Peyer's patch (tissue), 4 donors: ENCODE measurements at regions not wholly inside any gene's neighbourhood (a gene's known extent, or its start where the extent isn't known, plus 50 kb on each side); places are given as distances from the start of the nearest gene placed in this dataset.

Experiments used
- DNase-seq, 3 donors: peaks; one replicate each; pipeline ENCODE4 v3.0.0-alpha.2; 2017 to 2019
- H3K27ac ChIP-seq, 4 donors: fragments of 200-600 bp; sonication (generic); one replicate each; pipeline ENCODE4 v1.5.1; 2016 to 2019
- H3K27me3 ChIP-seq, 2 donors: fragments of 200-600 bp; sonication (generic); one replicate each; pipeline ENCODE4 v1.5.1; 2019
- H3K36me3 ChIP-seq, 3 donors: fragments of 200-600 bp; sonication (generic); one replicate each; pipeline ENCODE4 v1.5.1; 2016 to 2019
- H3K4me1 ChIP-seq, 4 donors: fragments of 200-600 bp; sonication (generic); one replicate each; pipeline ENCODE4 v1.5.1; 2016 to 2019
- H3K4me3 ChIP-seq, 4 donors: fragments of 200-600 bp; sonication (generic); 1 replicate in 3 of 4; 2 replicates in 1 of 4; pipeline ENCODE4 v1.5.1; 2016 to 2019; ENCODE audit warnings: mild to moderate bottlenecking in 1 of 4
- H3K9me3 ChIP-seq, 4 donors: fragments of 200-600 bp; sonication (generic); one replicate each; pipeline ENCODE4 v1.5.1; 2016 to 2019; ENCODE audit warnings: mild to moderate bottlenecking in 1 of 4
- POLR2A ChIP-seq, 2 donors: fragments of 450-650 bp; IDR thresholded peaks; one replicate each; pipeline ENCODE4 v1.5.1; 2017; ENCODE audit warnings: antibody characterized with exemption in 2 of 2, mild to moderate bottlenecking in 2 of 2, moderate library complexity in 2 of 2
- TF ChIP-seq, protein P1 (sequence below), 6 experiments: fragments of 450-650 bp in 4 of 6; fragments of 200-600 bp in 2 of 6; sonication (generic) in 1 of 6; IDR thresholded peaks; one replicate each; pipeline ENCODE4 v1.5.1; 2017 to 2019; ENCODE audit warnings: antibody characterized with exemption in 6 of 6, mild to moderate bottlenecking in 3 of 6, moderate library complexity in 1 of 6

DNA sequence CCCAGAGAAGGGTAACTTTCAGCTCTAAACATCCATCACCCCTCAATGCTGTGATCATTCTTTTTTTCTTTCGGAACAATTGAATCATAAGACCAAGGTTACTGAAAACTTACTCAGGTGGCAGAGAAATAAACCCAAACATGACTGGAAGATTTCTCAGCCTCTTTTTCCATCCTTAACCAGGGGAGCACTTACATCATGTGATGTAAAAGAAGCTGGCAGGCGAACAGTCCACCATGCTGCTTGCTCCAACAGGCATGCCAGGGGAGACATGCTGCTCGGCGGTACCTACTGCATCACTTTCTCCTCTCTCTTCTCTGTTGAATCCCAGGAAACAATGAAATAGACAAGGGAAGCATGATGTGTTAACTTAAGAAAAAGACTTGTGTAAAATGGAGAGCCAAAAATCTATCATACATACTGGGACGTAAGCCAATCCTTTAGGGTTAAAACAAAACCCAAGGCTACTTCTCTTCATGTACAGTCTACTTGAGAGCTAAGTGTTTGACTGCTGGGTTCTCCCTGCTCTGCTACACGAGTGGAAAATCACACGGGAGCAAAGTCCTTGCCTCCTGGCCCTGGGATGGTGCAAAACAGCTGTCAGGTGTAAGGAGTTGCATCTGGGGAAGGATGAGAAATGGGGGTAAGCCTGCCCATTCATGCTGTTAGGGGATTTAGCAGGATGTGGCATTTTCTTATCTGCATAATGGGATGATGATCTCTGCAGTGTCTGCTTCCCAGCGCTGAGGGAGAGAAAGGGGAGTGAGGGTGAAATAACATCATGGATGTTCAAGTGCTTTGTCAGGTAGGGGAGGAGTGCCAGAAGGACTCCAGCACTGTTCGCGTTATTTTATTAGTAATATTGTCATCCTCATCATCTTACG, 64.3 kb upstream of the ZNF438 start:
- peaks cover 0 to 1% (median 0%) of the 10 kb centered on the region in 4 donors for H3K4me1 ChIP-seq

DNA sequence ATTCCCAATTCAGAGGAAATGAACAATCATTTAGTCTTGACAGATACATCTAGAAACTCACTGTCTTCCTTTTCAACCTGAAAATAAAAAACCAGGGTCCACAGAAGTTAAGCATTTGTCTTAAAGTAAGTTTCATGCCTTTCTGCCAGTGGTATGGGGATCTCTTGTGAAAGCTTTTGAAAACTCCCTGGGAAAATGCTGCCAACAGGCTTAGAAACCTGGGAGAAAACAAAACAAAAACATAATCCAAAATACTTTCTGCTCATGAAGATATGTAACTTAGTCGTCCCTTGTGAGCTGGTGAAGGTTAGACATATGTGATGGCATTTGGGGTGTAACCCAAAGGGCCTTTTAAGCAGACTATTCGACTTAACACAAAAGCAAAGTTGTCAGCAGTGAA, 66.4 kb upstream of the ZNF438 start:
- Histone ChIP-seq H3K9me3 (no peaks in the 10 kb centered on the region), H3K4me1 (peaks cover 0 to 5% (median 0%) of the 10 kb centered on the region in 4 donors), H3K4me3 (no peak overlapping the region), H3K27me3 (no peaks in the 10 kb centered on the region), H3K36me3 (no peaks in the 10 kb centered on the region), H3K27ac (no peak overlapping the region)
- DNase-seq = no peak
- TF ChIP-seq, protein P1, sequence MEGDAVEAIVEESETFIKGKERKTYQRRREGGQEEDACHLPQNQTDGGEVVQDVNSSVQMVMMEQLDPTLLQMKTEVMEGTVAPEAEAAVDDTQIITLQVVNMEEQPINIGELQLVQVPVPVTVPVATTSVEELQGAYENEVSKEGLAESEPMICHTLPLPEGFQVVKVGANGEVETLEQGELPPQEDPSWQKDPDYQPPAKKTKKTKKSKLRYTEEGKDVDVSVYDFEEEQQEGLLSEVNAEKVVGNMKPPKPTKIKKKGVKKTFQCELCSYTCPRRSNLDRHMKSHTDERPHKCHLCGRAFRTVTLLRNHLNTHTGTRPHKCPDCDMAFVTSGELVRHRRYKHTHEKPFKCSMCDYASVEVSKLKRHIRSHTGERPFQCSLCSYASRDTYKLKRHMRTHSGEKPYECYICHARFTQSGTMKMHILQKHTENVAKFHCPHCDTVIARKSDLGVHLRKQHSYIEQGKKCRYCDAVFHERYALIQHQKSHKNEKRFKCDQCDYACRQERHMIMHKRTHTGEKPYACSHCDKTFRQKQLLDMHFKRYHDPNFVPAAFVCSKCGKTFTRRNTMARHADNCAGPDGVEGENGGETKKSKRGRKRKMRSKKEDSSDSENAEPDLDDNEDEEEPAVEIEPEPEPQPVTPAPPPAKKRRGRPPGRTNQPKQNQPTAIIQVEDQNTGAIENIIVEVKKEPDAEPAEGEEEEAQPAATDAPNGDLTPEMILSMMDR (IDR thresholded peaks at IDR 0.05) = no peak
- no peak for TF ChIP-seq POLR2A (IDR thresholded peaks at IDR 0.05)

More for the DNA sequence above, 64.3 kb upstream of the ZNF438 start:
- TF ChIP-seq, protein P1 (IDR thresholded peaks at IDR 0.05) = no peak
- no peak for TF ChIP-seq POLR2A (IDR thresholded peaks at IDR 0.05)
- no peaks in the 10 kb centered on the region for H3K9me3 ChIP-seq
- H3K27ac ChIP-seq = no peak overlapping the region
- H3K36me3 ChIP-seq = no peaks in the 10 kb centered on the region
- no peak overlapping the region for H3K4me3 ChIP-seq
- H3K27me3 ChIP-seq = no peaks in the 10 kb centered on the region
- DNase-seq = no peak

DNA sequence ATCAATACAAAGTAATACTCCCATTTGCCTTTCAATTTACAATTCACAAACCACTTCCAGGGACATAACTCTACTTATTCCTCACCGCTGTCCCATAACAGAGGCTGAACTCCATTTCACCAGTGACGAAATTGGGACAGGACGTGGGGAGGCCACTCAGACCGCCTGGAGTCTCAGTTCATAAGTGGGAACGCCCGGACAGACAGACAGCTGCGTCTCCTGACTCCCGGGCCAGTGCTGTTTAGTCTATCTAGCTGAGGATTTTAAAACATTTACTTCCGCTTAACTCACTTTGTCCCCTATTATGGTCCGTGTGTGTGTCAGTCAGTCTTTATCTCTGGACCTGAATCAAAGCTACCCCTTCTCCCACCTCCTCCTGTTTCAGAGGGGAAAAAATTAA, 67.4 kb upstream of the ZNF438 start:
- Histone ChIP-seq H3K9me3 (no peaks in the 10 kb centered on the region), H3K4me3 (no peak overlapping the region), H3K36me3 (no peaks in the 10 kb centered on the region), H3K27ac (peak overlapping the region in 1 of 4 donors; percentile 52), H3K27me3 (no peaks in the 10 kb centered on the region), H3K4me1 (peaks cover 0 to 5% (median 0%) of the 10 kb centered on the region in 4 donors)
- no peak for DNase-seq
- TF ChIP-seq, protein P1 (IDR thresholded peaks at IDR 0.05) = no peak
- TF ChIP-seq POLR2A (IDR thresholded peaks at IDR 0.05) = no peak

DNA sequence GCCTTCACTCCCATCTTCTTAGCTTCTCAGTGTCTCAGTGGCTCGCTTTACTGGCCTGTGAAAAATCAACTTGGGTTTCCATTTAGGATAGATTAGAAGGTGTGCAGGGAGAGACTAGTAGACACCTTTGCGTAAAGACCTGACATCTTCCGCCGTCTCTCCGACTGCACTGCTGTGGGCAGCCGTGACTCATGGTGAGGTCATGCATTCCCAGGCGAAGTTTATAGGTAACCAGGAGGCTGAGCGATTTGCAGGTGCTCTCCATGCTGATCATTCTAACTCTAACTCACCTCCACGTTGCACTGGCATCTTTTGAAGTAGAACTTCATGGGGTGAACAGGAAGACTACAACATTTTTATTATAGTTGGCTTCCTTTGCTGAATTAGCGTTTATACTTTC, 68.0 kb upstream of the ZNF438 start:
- Histone ChIP-seq H3K27me3 (no peaks in the 10 kb centered on the region), H3K27ac (peak overlapping the region in 1 of 4 donors; percentile 52), H3K9me3 (no peaks in the 10 kb centered on the region), H3K36me3 (no peaks in the 10 kb centered on the region), H3K4me3 (peak overlapping the region in 1 of 4 donors; percentile 6), H3K4me1 (peaks cover 0 to 5% (median 0%) of the 10 kb centered on the region in 4 donors)
- TF ChIP-seq, protein P1 (IDR thresholded peaks at IDR 0.05) = no peak
- TF ChIP-seq POLR2A (IDR thresholded peaks at IDR 0.05) = no peak
- peak in 1 of 3 donors; percentile 78 for DNase-seq

DNA sequence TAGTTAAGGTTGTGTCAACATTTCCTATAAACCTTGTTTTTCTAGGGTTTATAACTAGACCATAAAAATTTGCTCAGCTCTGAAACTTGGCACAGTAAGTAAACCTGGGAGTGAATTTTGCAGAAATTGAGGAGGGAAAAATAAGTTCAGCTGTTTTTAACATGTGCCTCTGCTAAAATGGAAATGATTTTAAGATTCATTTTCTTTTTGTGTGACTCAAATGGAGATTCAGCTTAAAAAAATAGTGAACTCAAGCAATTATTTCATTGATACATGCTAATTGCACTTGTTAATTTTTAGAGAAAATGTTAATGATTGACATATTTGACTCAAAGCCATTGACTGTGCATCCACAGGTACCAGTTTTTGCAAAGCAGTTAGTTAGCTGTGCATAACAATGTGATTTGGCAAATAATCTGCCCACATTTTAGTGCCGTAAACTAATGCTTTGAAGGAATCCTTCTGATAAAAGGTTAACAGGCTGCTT, 68.5 kb upstream of the ZNF438 start:
- H3K36me3 ChIP-seq = no peaks in the 10 kb centered on the region
- no peak for DNase-seq
- TF ChIP-seq, protein P1 (IDR thresholded peaks at IDR 0.05) = no peak
- no peak for TF ChIP-seq POLR2A (IDR thresholded peaks at IDR 0.05)
- H3K9me3 ChIP-seq = no peaks in the 10 kb centered on the region
- H3K4me1 ChIP-seq = peaks cover 0 to 5% (median 0%) of the 10 kb centered on the region in 4 donors
- H3K27ac ChIP-seq = peak overlapping the region in 1 of 4 donors; percentile 52
- H3K27me3 ChIP-seq = no peaks in the 10 kb centered on the region
- no peak overlapping the region for H3K4me3 ChIP-seq
